HPDE6-E6E7 (cell line): ENCODE measurements at regions not wholly inside any gene's neighbourhood (a gene's known extent, or its start where the extent isn't known, plus 50 kb on each side); places are given as distances from the start of the nearest gene placed in this dataset.

Experiments used
- DNase-seq: peaks from one replicate; pipeline ENCODE4 v3.0.0; 2011; ENCODE audit warnings: missing footprints; ENCODE audit errors: extremely low spot score

- DNase-seq, result no peak
Observed at GRCh38 chr13:31081316-31081715, 80.4 kb downstream of the HSPH1 start.

GRCh38 chr13:31074756-31075155, 86.9 kb downstream of the HSPH1 start:
- no peak for DNase-seq

GRCh38 chr13:31073859-31074718, 87.6 kb downstream of the HSPH1 start:
- no peak for DNase-seq

GRCh38 chr13:31072041-31072440, 89.7 kb downstream of the HSPH1 start:
- no peak for DNase-seq

GRCh38 chr13:31069808-31070534, 91.7 kb downstream of the HSPH1 start:
- no peak for DNase-seq

GRCh38 chr13:31068119-31068423, 93.6 kb downstream of the HSPH1 start:
- DNase-seq, result no peak

GRCh38 chr13:31067416-31068118, 94.1 kb downstream of the HSPH1 start:
- DNase-seq, result peak; percentile 40

- no peak for DNase-seq
Observed at GRCh38 chr13:31064636-31065035, 97.1 kb downstream of the HSPH1 start.

- DNase-seq, result no peak
Observed at GRCh38 chr13:31063772-31064171, 97.9 kb downstream of the HSPH1 start.

GRCh38 chr13:31060655-31061054, 101.0 kb downstream of the HSPH1 start:
- no peak for DNase-seq

GRCh38 chr13:31060220-31060619, 101.5 kb downstream of the HSPH1 start:
- DNase-seq, result no peak

- no peak for DNase-seq
Observed at GRCh38 chr13:31057403-31058033, 104.2 kb downstream of the HSPH1 start.

GRCh38 chr13:31056644-31057271, 104.9 kb downstream of the HSPH1 start:
- DNase-seq, result no peak

- no peak for DNase-seq
Observed at GRCh38 chr13:31055589-31055988, 106.1 kb downstream of the HSPH1 start.

GRCh38 chr13:31054632-31055031, 107.1 kb downstream of the HSPH1 start:
- no peak for DNase-seq

GRCh38 chr13:31053896-31054295, 107.8 kb downstream of the HSPH1 start:
- DNase-seq, result no peak

- DNase-seq, result no peak
Observed at GRCh38 chr13:31053091-31053490, 108.6 kb downstream of the HSPH1 start.

GRCh38 chr13:31052478-31052877, 109.2 kb downstream of the HSPH1 start:
- DNase-seq, result no peak

- no peak for DNase-seq
Observed at GRCh38 chr13:31051999-31052398, 109.7 kb downstream of the HSPH1 start.

GRCh38 chr13:31050486-31051400, 111.0 kb downstream of the HSPH1 start:
- no peak for DNase-seq

GRCh38 chr13:31049833-31050232, 111.9 kb downstream of the HSPH1 start:
- DNase-seq, result no peak
